K562 (cell line): ENCODE measurements at regions not wholly inside any gene's neighbourhood (a gene's known extent, or its start where the extent isn't known, plus 50 kb on each side); places are given as distances from the start of the nearest gene placed in this dataset.
A peak's percentile ranks its signal among the peaks of the same experiment; 100 is the strongest.
"Not testable (repeated sequence)": the region's sequence is repeated elsewhere in the genome, so short reads cannot be mapped to it uniquely, and the experiment has no call there.

Experiments
- ARNT ChIP-seq, 2 experiments: fragments of 450-650 bp; IDR thresholded peaks; 2 replicates each; pipeline ENCODE4 v1.6.1; 2016; ENCODE audit warnings: mild to moderate bottlenecking in 1 of 2
- ATF7 ChIP-seq: fragments of 450-650 bp; IDR thresholded peaks from 2 replicates; pipeline ENCODE4 v1.7.1; 2014; ENCODE audit warnings: mild to moderate bottlenecking, moderate library complexity
- CTBP1 ChIP-seq: fragments of 450-650 bp; IDR thresholded peaks from 2 replicates; pipeline ENCODE4 v1.6.1; 2016; ENCODE audit warnings: borderline replicate concordance
- EGR1 ChIP-seq: fragments of 450-650 bp; conservative IDR thresholded peaks from 2 replicates; pipeline ENCODE4 v1.6.1; 2017; ENCODE audit warnings: mild to moderate bottlenecking
- EP400 ChIP-seq: fragments of 450-650 bp; IDR thresholded peaks from 2 replicates; pipeline ENCODE4 v1.6.1; 2017; ENCODE audit warnings: antibody characterized with exemption, mild to moderate bottlenecking, moderate library complexity
- MAFG ChIP-seq: fragments of 450-650 bp; conservative IDR thresholded peaks from 2 replicates; pipeline ENCODE4 v1.6.1; 2016; ENCODE audit warnings: missing genetic modification characterization, missing compliant biosample characterization
- NFE2 ChIP-seq: IDR thresholded peaks from 2 replicates; pipeline ENCODE4 v1.6.1; 2014; ENCODE audit warnings: antibody characterized with exemption, low read depth
- NFRKB ChIP-seq: fragments of 450-650 bp; IDR thresholded peaks from 2 replicates; pipeline ENCODE4 v1.6.1; 2016; ENCODE audit warnings: low read depth
- NR2C2 ChIP-seq, 2 experiments: fragments of 200-800 bp in 1 of 2; sonication (Bioruptor generic) in 1 of 2; sonication (generic) in 1 of 2; formaldehyde crosslinking in 1 of 2; IDR thresholded peaks; 2 replicates each; pipeline versions ENCODE4 v1.6.1 to v1.8.0; 2016 to 2022; ENCODE audit warnings: mild to moderate bottlenecking in 1 of 2, missing compliant biosample characterization in 1 of 2, missing genetic modification characterization in 1 of 2, missing genetic modification reagents in 1 of 2
- POLR2A ChIP-seq: fragments of 450-650 bp; conservative IDR thresholded peaks from 2 replicates; pipeline ENCODE4 v1.6.1; 2016
- RCOR1 ChIP-seq, 2 experiments: IDR thresholded peaks; 2 replicates each; pipeline ENCODE4 v1.6.1; 2012; ENCODE audit warnings: low read depth in 2 of 2, low read length in 2 of 2, borderline replicate concordance in 1 of 2, improper control_type of control experiment in 1 of 2
- RFX1 ChIP-seq: fragments of 450-650 bp; IDR thresholded peaks from 2 replicates; pipeline ENCODE4 v1.6.1; 2016; ENCODE audit warnings: mild to moderate bottlenecking, moderate library complexity
- RNF2 ChIP-seq: sonication (generic); IDR thresholded peaks from 2 replicates; pipeline ENCODE4 v1.6.1; 2016
- SMARCA4 ChIP-seq: fragments of 450-650 bp; IDR thresholded peaks from 2 replicates; pipeline ENCODE4 v1.6.1; 2016
- SMARCC2 ChIP-seq: fragments of 450-650 bp; IDR thresholded peaks from 2 replicates; pipeline ENCODE4 v1.6.1; 2017; ENCODE audit warnings: antibody characterized with exemption, moderate library complexity, mild to moderate bottlenecking, low read depth
- TEAD2 ChIP-seq: fragments of 450-650 bp; IDR thresholded peaks from 2 replicates; pipeline ENCODE4 v1.6.1; 2016; ENCODE audit warnings: missing genetic modification characterization, control low read depth, missing compliant biosample characterization
- TRIM24 ChIP-seq, 2 experiments: fragments of 450-650 bp; IDR thresholded peaks; 2 replicates each; pipeline ENCODE4 v1.6.1; 2016
- ZEB2 ChIP-seq: fragments of 450-650 bp; IDR thresholded peaks from 2 replicates; pipeline ENCODE4 v1.6.1; 2016
- TF ChIP-seq, protein P1 (sequence below): fragments of 450-650 bp; IDR thresholded peaks from 2 replicates; pipeline ENCODE4 v1.6.1; 2016
- TF ChIP-seq, protein P2 (sequence below): IDR thresholded peaks from 3 replicates; pipeline ENCODE4 v1.6.1; 2011; ENCODE audit warnings: borderline replicate concordance, mild to moderate bottlenecking, moderate library complexity; ENCODE audit not compliant: insufficient read length; ENCODE audit errors: extremely low read depth
- TF ChIP-seq, protein P3 (sequence below), 2 experiments: fragments of 150-350 bp in 1 of 2; IDR thresholded peaks; 2 replicates each; pipeline ENCODE4 v1.6.1; 2012 to 2016; ENCODE audit warnings: low read depth in 2 of 2, low read length in 2 of 2, mild to moderate bottlenecking in 1 of 2, moderate library complexity in 1 of 2

DNA sequence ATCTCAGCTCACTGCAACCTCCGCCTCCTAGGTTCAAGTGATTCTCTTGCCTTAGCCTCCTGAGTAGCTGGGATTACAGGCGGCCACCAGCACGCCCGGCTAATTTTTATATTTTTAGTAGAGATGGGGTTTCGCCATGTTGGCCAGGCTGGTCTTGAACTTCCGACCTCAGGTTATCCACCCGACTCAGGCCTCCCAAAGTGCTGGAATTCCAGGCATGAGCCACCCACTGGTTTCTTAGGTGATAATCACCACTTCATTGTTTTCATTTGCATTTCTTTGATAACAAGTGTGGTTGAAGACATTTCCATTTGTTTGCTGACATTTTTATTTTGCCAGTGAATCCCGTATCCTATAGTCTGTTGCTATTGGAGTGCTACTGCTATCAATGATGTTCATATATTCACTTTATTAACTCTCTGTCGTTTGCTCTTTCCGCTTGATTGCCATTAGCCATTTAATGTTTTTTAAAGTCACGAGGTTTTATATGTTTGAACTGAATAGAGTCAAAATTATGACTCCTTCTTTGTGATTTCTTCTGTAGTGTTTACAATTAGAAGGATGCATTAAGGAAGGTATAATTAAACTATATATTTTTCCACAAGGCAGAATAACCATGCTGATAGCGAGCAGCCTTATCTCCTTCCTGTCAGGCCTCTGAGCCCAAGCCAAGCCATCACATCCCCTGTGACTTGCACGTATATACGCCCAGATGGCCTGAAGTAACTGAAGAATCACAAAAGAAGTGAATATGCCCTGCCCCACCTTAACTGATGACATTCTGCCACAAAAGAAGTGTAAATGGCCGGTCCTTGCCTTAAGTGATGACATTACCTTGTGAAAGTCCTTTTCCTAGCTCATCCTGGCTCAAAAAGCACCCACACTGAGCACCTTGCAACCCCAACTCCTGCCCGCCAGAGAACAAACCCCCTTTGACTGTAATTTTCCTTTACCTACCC lies 87.3 kb upstream of the DAPK1 start (continued):
- TF ChIP-seq NFRKB (peak; percentile 78; the same call in 1 of the 2 replicates), ZEB2 (0 out of 2 replicates have a peak, but pooled peaks have one; percentile 45), NFE2 (peak; percentile 52; the same call in 1 of the 2 replicates), POLR2A (peak; percentile 52; the same call in 1 of the 2 replicates), RCOR1 (IDR thresholded peaks at IDR 0.05; ENCODE audit: borderline replicate concordance in 1 of 2, low read depth in 2 of 2, low read length in 2 of 2) (peak in 1 of 2 experiments; percentile 55; a peak in 2 of 4 replicates), ATF7 (peak; percentile 11; the same call in 1 of the 2 replicates), SMARCC2 (peak; percentile 56; the same call in 1 of the 2 replicates), TRIM24 (IDR thresholded peaks at IDR 0.05) (peak; percentile 66 to 68), EGR1 (peak; percentile 57), EP400 (peak; percentile 46), ARNT (IDR thresholded peaks at IDR 0.05) (peak; percentile 92 to 93), TEAD2 (0 out of 2 replicates have a peak, but pooled peaks have one; percentile 34), RNF2 (peak; percentile 49; the same call in 1 of the 2 replicates), CTBP1 (peak; percentile 92), NR2C2 (tag; IDR thresholded peaks at IDR 0.05) (0 out of 2 replicates have a peak, but pooled peaks have one; percentile 25), MAFG (0 out of 2 replicates have a peak, but pooled peaks have one; percentile 20), RFX1 (peak; percentile 70), SMARCA4 (peak; percentile 88)
- TF ChIP-seq, protein P1, sequence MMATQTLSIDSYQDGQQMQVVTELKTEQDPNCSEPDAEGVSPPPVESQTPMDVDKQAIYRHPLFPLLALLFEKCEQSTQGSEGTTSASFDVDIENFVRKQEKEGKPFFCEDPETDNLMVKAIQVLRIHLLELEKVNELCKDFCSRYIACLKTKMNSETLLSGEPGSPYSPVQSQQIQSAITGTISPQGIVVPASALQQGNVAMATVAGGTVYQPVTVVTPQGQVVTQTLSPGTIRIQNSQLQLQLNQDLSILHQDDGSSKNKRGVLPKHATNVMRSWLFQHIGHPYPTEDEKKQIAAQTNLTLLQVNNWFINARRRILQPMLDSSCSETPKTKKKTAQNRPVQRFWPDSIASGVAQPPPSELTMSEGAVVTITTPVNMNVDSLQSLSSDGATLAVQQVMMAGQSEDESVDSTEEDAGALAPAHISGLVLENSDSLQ: peak; percentile 61
- TF ChIP-seq, protein P2, sequence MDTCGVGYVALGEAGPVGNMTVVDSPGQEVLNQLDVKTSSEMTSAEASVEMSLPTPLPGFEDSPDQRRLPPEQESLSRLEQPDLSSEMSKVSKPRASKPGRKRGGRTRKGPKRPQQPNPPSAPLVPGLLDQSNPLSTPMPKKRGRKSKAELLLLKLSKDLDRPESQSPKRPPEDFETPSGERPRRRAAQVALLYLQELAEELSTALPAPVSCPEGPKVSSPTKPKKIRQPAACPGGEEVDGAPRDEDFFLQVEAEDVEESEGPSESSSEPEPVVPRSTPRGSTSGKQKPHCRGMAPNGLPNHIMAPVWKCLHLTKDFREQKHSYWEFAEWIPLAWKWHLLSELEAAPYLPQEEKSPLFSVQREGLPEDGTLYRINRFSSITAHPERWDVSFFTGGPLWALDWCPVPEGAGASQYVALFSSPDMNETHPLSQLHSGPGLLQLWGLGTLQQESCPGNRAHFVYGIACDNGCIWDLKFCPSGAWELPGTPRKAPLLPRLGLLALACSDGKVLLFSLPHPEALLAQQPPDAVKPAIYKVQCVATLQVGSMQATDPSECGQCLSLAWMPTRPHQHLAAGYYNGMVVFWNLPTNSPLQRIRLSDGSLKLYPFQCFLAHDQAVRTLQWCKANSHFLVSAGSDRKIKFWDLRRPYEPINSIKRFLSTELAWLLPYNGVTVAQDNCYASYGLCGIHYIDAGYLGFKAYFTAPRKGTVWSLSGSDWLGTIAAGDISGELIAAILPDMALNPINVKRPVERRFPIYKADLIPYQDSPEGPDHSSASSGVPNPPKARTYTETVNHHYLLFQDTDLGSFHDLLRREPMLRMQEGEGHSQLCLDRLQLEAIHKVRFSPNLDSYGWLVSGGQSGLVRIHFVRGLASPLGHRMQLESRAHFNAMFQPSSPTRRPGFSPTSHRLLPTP: peak; percentile 51
- not testable (repeated sequence) for TF ChIP-seq NR2C2 (CRISPR knock-in tag; IDR thresholded peaks at IDR 0.05)
- TF ChIP-seq, protein P3, sequence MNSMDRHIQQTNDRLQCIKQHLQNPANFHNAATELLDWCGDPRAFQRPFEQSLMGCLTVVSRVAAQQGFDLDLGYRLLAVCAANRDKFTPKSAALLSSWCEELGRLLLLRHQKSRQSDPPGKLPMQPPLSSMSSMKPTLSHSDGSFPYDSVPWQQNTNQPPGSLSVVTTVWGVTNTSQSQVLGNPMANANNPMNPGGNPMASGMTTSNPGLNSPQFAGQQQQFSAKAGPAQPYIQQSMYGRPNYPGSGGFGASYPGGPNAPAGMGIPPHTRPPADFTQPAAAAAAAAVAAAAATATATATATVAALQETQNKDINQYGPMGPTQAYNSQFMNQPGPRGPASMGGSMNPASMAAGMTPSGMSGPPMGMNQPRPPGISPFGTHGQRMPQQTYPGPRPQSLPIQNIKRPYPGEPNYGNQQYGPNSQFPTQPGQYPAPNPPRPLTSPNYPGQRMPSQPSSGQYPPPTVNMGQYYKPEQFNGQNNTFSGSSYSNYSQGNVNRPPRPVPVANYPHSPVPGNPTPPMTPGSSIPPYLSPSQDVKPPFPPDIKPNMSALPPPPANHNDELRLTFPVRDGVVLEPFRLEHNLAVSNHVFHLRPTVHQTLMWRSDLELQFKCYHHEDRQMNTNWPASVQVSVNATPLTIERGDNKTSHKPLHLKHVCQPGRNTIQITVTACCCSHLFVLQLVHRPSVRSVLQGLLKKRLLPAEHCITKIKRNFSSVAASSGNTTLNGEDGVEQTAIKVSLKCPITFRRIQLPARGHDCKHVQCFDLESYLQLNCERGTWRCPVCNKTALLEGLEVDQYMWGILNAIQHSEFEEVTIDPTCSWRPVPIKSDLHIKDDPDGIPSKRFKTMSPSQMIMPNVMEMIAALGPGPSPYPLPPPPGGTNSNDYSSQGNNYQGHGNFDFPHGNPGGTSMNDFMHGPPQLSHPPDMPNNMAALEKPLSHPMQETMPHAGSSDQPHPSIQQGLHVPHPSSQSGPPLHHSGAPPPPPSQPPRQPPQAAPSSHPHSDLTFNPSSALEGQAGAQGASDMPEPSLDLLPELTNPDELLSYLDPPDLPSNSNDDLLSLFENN (IDR thresholded peaks at IDR 0.05; ENCODE audit: low read depth in 2 of 2, low read length in 2 of 2): peak in 1 of 2 experiments; percentile 79; a peak in 2 of 4 replicates
